ENCODE measurements at regions not wholly inside any gene's neighbourhood (a gene's known extent, or its start where the extent isn't known, plus 50 kb on each side); places are given as distances from the start of the nearest gene placed in this dataset.

- TF ChIP-seq CTCF (IDR thresholded peaks at IDR 0.05; ENCODE audit: low read depth, low read length, missing control alignments) = no peak
- no peak overlapping the region for H3K4me3 ChIP-seq (ENCODE audit: low read depth, low read length)
- H3K27me3 ChIP-seq (replicated peaks) = no peaks in the 10 kb centered on the region
- in situ Hi-C loops (cut with HindIII; ENCODE audit: low pct_ligation_motif_present, low sequenced_read_pairs) = no loop called here
- H3K36me3 ChIP-seq (replicated peaks) = no peaks in the 10 kb centered on the region
- no peak overlapping the region for H3K27ac ChIP-seq
- DNase-seq = no peak
Measured at GRCh38 chr2:78023356-78023755, 501.2 kb upstream of the LRRTM4 start.

GRCh38 chr2:78024996-78025395, 502.8 kb upstream of the LRRTM4 start:
- Histone ChIP-seq H3K4me3 (ENCODE audit: low read depth, low read length) (no peak overlapping the region), H3K27me3 (replicated peaks) (no peaks in the 10 kb centered on the region), H3K36me3 (replicated peaks) (no peaks in the 10 kb centered on the region), H3K27ac (no peak overlapping the region)
- no peak for TF ChIP-seq CTCF (IDR thresholded peaks at IDR 0.05; ENCODE audit: low read depth, low read length, missing control alignments)
- in situ Hi-C loops (cut with HindIII; ENCODE audit: low pct_ligation_motif_present, low sequenced_read_pairs) = no loop called here
- DNase-seq = no peak

GRCh38 chr2:78029392-78029995, 507.3 kb upstream of the LRRTM4 start:
- no peak overlapping the region for H3K4me3 ChIP-seq (ENCODE audit: low read depth, low read length)
- in situ Hi-C loops (cut with HindIII; ENCODE audit: low pct_ligation_motif_present, low sequenced_read_pairs) = no loop called here
- TF ChIP-seq CTCF (IDR thresholded peaks at IDR 0.05; ENCODE audit: low read depth, low read length, missing control alignments) = no peak
- H3K27me3 ChIP-seq (replicated peaks) = no peaks in the 10 kb centered on the region
- no peak for DNase-seq
- H3K36me3 ChIP-seq (replicated peaks) = no peaks in the 10 kb centered on the region
- H3K27ac ChIP-seq = no peak overlapping the region

GRCh38 chr2:78034706-78035105, 512.5 kb upstream of the LRRTM4 start:
- Histone ChIP-seq H3K27ac (no peak overlapping the region), H3K27me3 (replicated peaks) (no peaks in the 10 kb centered on the region), H3K4me3 (ENCODE audit: low read depth, low read length) (no peak overlapping the region), H3K36me3 (replicated peaks) (no peaks in the 10 kb centered on the region)
- in situ Hi-C loops (cut with HindIII; ENCODE audit: low pct_ligation_motif_present, low sequenced_read_pairs) = no loop called here
- no peak for DNase-seq
- no peak for TF ChIP-seq CTCF (IDR thresholded peaks at IDR 0.05; ENCODE audit: low read depth, low read length, missing control alignments)

- Histone ChIP-seq H3K36me3 (replicated peaks) (no peaks in the 10 kb centered on the region), H3K27ac (no peak overlapping the region), H3K27me3 (replicated peaks) (no peaks in the 10 kb centered on the region), H3K4me3 (ENCODE audit: low read depth, low read length) (no peak overlapping the region)
- DNase-seq = no peak
- TF ChIP-seq CTCF (IDR thresholded peaks at IDR 0.05; ENCODE audit: low read depth, low read length, missing control alignments) = no peak
- in situ Hi-C loops (cut with HindIII; ENCODE audit: low pct_ligation_motif_present, low sequenced_read_pairs) = no loop called here
Measured at GRCh38 chr2:78035804-78036203, 513.6 kb upstream of the LRRTM4 start.

DNA sequence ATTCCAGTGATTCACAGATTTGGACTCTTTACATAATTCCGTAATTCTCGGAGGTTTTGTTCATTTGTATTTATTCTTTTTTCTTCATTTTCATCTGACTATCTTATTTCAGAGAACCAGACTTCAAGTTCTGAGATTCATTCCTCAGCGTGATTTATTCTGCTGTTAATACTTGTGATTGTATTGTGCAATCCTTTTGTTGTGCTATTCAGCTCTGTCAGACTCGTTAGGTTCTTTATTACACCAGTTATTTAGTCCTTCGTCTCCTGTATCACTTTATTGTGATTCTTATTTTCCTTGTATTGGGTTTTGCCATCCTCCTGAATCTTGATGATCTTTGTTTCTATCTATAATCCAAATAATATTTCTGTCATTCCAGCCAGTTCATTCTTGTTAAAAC, 529.3 kb upstream of the LRRTM4 start:
- in situ Hi-C loops (cut with HindIII; ENCODE audit: low pct_ligation_motif_present, low sequenced_read_pairs) = no loop called here
- no peak for TF ChIP-seq CTCF (IDR thresholded peaks at IDR 0.05; ENCODE audit: low read depth, low read length, missing control alignments)

More for the DNA sequence above, 529.3 kb upstream of the LRRTM4 start:
- Histone ChIP-seq H3K27ac (no peak overlapping the region), H3K36me3 (replicated peaks) (no peaks in the 10 kb centered on the region), H3K27me3 (replicated peaks) (no peaks in the 10 kb centered on the region), H3K4me3 (ENCODE audit: low read depth, low read length) (no peak overlapping the region)
- DNase-seq = no peak

All from brain microvascular endothelial cell (primary cell).